Epithelial cell of proximal tubule (primary cell): ENCODE measurements at regions not wholly inside any gene's neighbourhood (a gene's known extent, or its start where the extent isn't known, plus 50 kb on each side); places are given as distances from the start of the nearest gene placed in this dataset.

Experiments used
- DNase-seq: peaks from one replicate; pipeline ENCODE4 v3.0.0-alpha.2; 2011; ENCODE audit warnings: low read depth
- H3K4me3 ChIP-seq: 2 replicates; pipeline ENCODE4 v1.5.1; 2011; ENCODE audit warnings: low read depth, mild to moderate bottlenecking, low read length
- TF ChIP-seq, protein P1 (sequence below): conservative IDR thresholded peaks from 2 replicates; pipeline ENCODE4 v1.5.1; 2012; ENCODE audit warnings: low read depth, mild to moderate bottlenecking, low read length

DNA sequence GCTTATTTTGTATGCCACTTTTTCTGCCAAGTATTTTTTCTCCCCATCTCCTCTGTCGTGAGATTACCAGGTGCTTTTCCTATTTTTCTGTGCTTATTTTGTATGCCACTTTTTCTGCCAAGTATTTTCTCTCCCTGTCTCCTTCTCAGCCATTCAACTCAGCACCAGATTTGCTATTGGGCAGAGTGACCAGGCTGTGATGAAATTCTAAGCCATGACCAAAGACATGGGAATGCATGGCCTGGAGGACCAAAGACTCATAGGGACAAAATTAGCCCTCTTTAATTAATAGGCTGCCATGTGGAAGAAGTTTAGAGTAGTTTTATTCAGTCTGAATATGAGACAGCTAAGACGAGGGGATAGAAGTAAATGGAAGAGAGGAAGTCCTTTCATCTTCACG is 257.4 kb downstream of the SQOR start:
- TF ChIP-seq, protein P1, sequence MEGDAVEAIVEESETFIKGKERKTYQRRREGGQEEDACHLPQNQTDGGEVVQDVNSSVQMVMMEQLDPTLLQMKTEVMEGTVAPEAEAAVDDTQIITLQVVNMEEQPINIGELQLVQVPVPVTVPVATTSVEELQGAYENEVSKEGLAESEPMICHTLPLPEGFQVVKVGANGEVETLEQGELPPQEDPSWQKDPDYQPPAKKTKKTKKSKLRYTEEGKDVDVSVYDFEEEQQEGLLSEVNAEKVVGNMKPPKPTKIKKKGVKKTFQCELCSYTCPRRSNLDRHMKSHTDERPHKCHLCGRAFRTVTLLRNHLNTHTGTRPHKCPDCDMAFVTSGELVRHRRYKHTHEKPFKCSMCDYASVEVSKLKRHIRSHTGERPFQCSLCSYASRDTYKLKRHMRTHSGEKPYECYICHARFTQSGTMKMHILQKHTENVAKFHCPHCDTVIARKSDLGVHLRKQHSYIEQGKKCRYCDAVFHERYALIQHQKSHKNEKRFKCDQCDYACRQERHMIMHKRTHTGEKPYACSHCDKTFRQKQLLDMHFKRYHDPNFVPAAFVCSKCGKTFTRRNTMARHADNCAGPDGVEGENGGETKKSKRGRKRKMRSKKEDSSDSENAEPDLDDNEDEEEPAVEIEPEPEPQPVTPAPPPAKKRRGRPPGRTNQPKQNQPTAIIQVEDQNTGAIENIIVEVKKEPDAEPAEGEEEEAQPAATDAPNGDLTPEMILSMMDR, result no peak
- peak; percentile 37 for DNase-seq
- H3K4me3 ChIP-seq, result no peak overlapping the region

DNA sequence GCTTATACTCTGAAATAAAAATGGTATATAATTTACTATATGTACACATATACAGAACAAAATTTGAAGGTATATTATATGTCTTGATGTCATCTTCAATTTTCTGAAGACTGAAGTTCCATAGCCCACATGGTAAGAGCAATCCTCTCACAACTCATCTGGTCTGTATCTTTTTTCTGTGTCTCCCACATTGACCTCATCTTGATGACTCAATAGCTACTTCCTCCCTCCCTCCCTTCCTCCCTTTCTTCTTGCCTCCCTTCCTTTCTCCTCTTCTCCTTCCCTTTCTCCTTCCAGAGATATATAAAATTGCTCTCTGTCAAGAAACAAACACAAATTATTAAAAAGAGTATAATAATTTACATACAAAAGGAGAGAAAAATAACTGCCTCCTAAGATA is 268.5 kb downstream of the SQOR start:
- no peak overlapping the region for H3K4me3 ChIP-seq
- TF ChIP-seq, protein P1, result no peak
- DNase-seq, result no peak

DNA sequence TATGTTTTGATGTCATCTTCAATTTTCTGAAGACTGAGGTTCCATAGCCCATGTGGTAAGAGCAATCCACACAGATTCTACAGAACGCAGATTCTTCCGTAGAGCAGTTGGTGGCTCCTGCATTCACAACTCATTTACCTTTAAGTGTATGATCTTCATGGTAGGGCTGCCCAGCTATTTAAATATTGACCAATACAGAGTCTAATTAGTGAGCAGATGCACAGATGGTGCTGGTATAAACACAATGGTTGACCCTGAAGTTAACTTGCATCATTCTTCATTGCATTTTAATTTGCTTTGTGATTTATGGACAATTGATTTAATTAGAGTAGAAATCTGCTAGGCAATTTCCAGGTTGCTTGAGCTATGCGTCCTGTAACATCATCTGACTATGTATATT is 269.2 kb downstream of the SQOR start:
- DNase-seq, result no peak
- TF ChIP-seq, protein P1, result no peak
- no peak overlapping the region for H3K4me3 ChIP-seq

DNA sequence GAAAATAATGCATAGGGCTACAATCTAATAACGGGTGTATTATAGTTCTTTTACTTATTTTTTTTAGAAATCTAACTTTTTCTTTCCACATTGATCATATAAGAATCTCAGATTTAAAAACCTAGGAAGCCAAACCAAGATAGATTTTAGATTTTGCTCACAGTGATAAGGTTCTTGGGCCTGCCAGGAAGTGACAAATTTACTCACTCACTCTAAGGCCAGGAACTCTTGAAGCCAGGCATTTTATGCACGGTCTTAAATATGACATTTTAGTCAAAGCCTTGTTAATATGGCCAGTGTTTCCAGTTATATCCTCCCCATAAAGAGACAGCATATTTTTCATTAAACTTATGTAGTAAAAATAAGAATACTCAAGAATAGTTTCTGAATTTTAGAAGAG is 271.4 kb downstream of the SQOR start:
- TF ChIP-seq, protein P1, result no peak
- DNase-seq, result no peak
- no peak overlapping the region for H3K4me3 ChIP-seq

DNA sequence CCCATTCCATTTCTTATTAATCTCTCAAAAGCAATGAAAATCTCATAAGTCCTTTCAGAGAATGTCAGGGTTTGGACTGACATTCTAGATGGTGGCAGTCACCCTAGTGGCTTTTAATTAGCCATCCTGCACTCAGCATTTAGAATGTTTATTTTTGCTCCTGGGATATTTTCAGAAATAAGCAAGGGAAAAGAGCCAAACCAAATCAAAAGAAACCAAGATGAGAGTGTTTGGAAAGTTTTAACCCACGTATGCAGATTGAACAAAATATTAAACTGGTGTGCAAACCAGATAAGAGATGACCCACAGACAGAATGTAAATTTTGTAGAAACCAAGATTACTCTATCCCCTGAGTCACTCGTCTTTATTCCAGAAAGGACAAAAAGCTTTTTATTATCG is 275.8 kb downstream of the SQOR start:
- DNase-seq, result no peak
- H3K4me3 ChIP-seq, result no peak overlapping the region
- TF ChIP-seq, protein P1, result no peak

DNA sequence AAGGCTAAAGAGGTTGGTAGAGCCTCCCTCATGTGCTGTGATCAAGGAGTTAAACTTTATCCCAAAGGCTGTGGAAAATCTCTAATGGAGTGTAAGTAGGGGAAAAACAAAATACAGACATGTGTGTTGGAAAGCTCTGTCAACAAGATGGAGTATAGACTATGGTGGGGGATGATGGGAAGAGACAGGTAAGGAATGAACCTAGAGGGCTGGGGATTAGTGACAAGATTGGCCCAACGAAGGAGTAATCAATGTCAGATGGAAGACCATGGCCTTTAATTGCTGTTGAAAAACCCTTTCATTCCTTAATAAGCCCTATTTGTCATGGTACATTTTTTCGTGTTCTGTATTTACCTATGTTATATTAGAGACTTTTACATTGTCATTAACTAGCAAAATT is 278.6 kb downstream of the SQOR start:
- DNase-seq, result no peak
- H3K4me3 ChIP-seq, result no peak overlapping the region
- TF ChIP-seq, protein P1, result no peak

DNA sequence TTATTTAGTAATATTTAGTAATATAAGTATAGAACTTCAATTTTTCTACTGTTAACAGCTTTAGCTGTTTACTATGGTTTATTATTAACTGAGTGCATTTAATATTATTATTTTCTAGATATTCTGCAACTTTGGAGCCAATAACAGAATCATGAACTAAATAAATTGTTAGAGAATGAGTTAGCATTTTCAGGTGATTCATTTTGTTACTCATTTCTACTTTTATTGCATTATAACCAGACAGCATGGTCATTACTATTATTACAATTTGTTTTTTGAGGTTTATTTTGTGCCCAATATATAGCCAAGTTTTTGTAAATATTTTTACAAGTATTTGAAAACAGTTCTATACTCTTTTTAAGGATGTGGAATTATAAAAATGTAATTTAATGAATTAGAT is 279.6 kb downstream of the SQOR start:
- no peak overlapping the region for H3K4me3 ChIP-seq
- TF ChIP-seq, protein P1, result no peak
- DNase-seq, result no peak
